GM19463 (cell line): ENCODE measurements at regions not wholly inside any gene's neighbourhood (a gene's known extent, or its start where the extent isn't known, plus 50 kb on each side); places are given as distances from the start of the nearest gene placed in this dataset.

Experiments
- ATAC-seq: cut with Tn5 transposase; IDR thresholded peaks from one replicate; pipeline ENCODE4 v1.9.1; 2021; ENCODE audit warnings: mild to moderate bottlenecking, moderate library complexity; ENCODE audit not compliant: unreplicated experiment

GRCh38 chr10:4070184-4070583 is 285.2 kb upstream of the KLF6 start:
- no peak for ATAC-seq

- ATAC-seq = no peak
Measured at GRCh38 chr10:4069491-4069890, 284.5 kb upstream of the KLF6 start.

GRCh38 chr10:4068629-4069028 is 283.6 kb upstream of the KLF6 start:
- no peak for ATAC-seq

- ATAC-seq = peak; percentile 11
Measured at GRCh38 chr10:4067931-4068561, 283.0 kb upstream of the KLF6 start.

- ATAC-seq = peak; percentile 59
Measured at GRCh38 chr10:4067531-4067930, 282.5 kb upstream of the KLF6 start.

- peak; percentile 30 for ATAC-seq
Measured at GRCh38 chr10:4066581-4067390, 281.8 kb upstream of the KLF6 start.

- no peak for ATAC-seq
Measured at GRCh38 chr10:4064489-4064888, 279.5 kb upstream of the KLF6 start.

GRCh38 chr10:4063717-4064116 is 278.7 kb upstream of the KLF6 start:
- no peak for ATAC-seq

- ATAC-seq = no peak
Measured at GRCh38 chr10:4062751-4063150, 277.7 kb upstream of the KLF6 start.

- ATAC-seq = no peak
Measured at GRCh38 chr10:4062072-4062471, 277.1 kb upstream of the KLF6 start.

GRCh38 chr10:4061441-4061951 is 276.5 kb upstream of the KLF6 start:
- no peak for ATAC-seq

GRCh38 chr10:4059471-4060138 is 274.6 kb upstream of the KLF6 start:
- no peak for ATAC-seq

- ATAC-seq = no peak
Measured at GRCh38 chr10:4058514-4059029, 273.6 kb upstream of the KLF6 start.

- ATAC-seq = no peak
Measured at GRCh38 chr10:4057725-4058513, 272.9 kb upstream of the KLF6 start.

GRCh38 chr10:4057021-4057420 is 272.0 kb upstream of the KLF6 start:
- no peak for ATAC-seq

- ATAC-seq = no peak
Measured at GRCh38 chr10:4054656-4055435, 269.8 kb upstream of the KLF6 start.

- ATAC-seq = no peak
Measured at GRCh38 chr10:4053940-4054339, 268.9 kb upstream of the KLF6 start.

GRCh38 chr10:4051641-4052151 is 266.7 kb upstream of the KLF6 start:
- ATAC-seq = no peak

- ATAC-seq = no peak
Measured at GRCh38 chr10:4051011-4051640, 266.1 kb upstream of the KLF6 start.
